ENCODE measurements at regions not wholly inside any gene's neighbourhood (a gene's known extent, or its start where the extent isn't known, plus 50 kb on each side); places are given as distances from the start of the nearest gene placed in this dataset.

DNA sequence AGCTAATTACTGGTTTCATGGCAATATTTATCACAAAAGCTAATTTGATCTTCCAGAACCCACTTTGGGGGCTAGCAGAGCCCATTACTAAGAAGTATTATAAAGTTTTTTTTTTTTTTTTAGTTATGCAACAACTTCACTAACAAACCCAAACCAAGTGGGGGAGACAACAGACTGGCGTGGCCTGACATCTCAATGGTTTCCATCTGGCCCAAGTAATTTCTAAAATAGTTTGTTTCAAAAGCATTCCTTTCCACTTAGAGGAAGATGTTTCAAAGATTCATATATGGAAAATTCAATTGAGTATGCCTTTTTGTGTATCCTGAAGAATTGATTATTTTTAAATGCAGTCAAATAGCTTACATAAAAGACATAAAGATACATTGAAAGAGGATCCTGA lies 367.1 kb downstream of the HRH4 start:
- TF ChIP-seq SIN3A (IDR thresholded peaks at IDR 0.05; ENCODE audit: borderline replicate concordance, insufficient read depth, low read length) (no peak), TAF1 (IDR thresholded peaks at IDR 0.05; ENCODE audit: borderline replicate concordance, insufficient read depth, low read length) (no peak), POLR2AphosphoS5 (IDR thresholded peaks at IDR 0.05; ENCODE audit: low read depth, low read length) (no peak), FOXP2 (optimal IDR thresholded peaks at IDR 0.05; ENCODE audit: borderline replicate concordance, extremely low read depth, extremely low read length, insufficient read depth) (no peak)
